K562 (cell line): ENCODE measurements at regions not wholly inside any gene's neighbourhood (a gene's known extent, or its start where the extent isn't known, plus 50 kb on each side); places are given as distances from the start of the nearest gene placed in this dataset.
A peak's percentile ranks its signal among the peaks of the same experiment; 100 is the strongest.

ENCODE experiments used
- ARID1B ChIP-seq: fragments of 450-650 bp; IDR thresholded peaks from 2 replicates; pipeline ENCODE4 v1.6.1; 2016; ENCODE audit warnings: antibody characterized with exemption, mild to moderate bottlenecking, inconsistent platforms
- CBFB ChIP-seq: sonication (generic); formaldehyde crosslinking; IDR thresholded peaks from 2 replicates; pipeline ENCODE4 v1.4.0; 2020; ENCODE audit warnings: mild to moderate bottlenecking, missing genetic modification reagents
- CHCHD3 ChIP-seq: fragments of 250-450 bp; sonication (Bioruptor Pico); IDR thresholded peaks from 2 replicates; pipeline ENCODE4 v2.1.2; 2022; ENCODE audit warnings: mild to moderate bottlenecking
- CREM ChIP-seq: IDR thresholded peaks from 2 replicates; pipeline ENCODE4 v1.6.1; 2014; ENCODE audit warnings: antibody characterized with exemption, low read depth
- DDX20 ChIP-seq: fragments of 450-650 bp; IDR thresholded peaks from 2 replicates; pipeline ENCODE4 v1.6.1; 2016; ENCODE audit warnings: missing genetic modification characterization, low read depth, mild to moderate bottlenecking, missing compliant biosample characterization, moderate library complexity
- ETV1 ChIP-seq: fragments of 450-650 bp; conservative IDR thresholded peaks from 2 replicates; pipeline ENCODE4 v1.6.1; 2016; ENCODE audit warnings: missing genetic modification characterization, control low read depth, low read depth, missing compliant biosample characterization
- HSF4 ChIP-seq: fragments of 250-450 bp; sonication (Bioruptor Pico); IDR thresholded peaks from 2 replicates; pipeline ENCODE4 v2.1.2; 2022; ENCODE audit warnings: mild to moderate bottlenecking, moderate library complexity, borderline replicate concordance
- ILK ChIP-seq: fragments of 450-650 bp; IDR thresholded peaks from 2 replicates; pipeline ENCODE4 v1.6.1; 2016; ENCODE audit warnings: missing genetic modification characterization, low read depth, mild to moderate bottlenecking, missing compliant biosample characterization, moderate library complexity, borderline replicate concordance
- KDM4B ChIP-seq, 2 experiments: fragments of 450-650 bp in 1 of 2; sonication (generic) in 1 of 2; IDR thresholded peaks; 2 replicates each; pipeline ENCODE4 v1.6.1; 2016 to 2017; ENCODE audit warnings: borderline replicate concordance in 2 of 2, antibody characterized with exemption in 1 of 2, low read depth in 1 of 2, mild to moderate bottlenecking in 1 of 2
- KDM5B ChIP-seq: fragments of 200-600 bp; sonication (generic); IDR thresholded peaks from 2 replicates; pipeline ENCODE4 v1.6.1; 2012; ENCODE audit warnings: low read depth, mild to moderate bottlenecking, moderate library complexity, low read length, control low read depth, inconsistent platforms; ENCODE audit not compliant: insufficient replicate concordance
- KLF1 ChIP-seq: fragments of 450-650 bp; IDR thresholded peaks from 2 replicates; pipeline ENCODE4 v1.6.1; 2016; ENCODE audit warnings: missing genetic modification characterization, missing compliant biosample characterization
- MIER1 ChIP-seq: fragments of 450-650 bp; IDR thresholded peaks from 2 replicates; pipeline ENCODE4 v1.6.1; 2016; ENCODE audit warnings: antibody characterized with exemption, mild to moderate bottlenecking, low read depth
- MTA3 ChIP-seq: fragments of 450-650 bp; formaldehyde crosslinking; IDR thresholded peaks from 2 replicates; pipeline ENCODE4 v1.6.1; 2017; ENCODE audit warnings: mild to moderate bottlenecking, borderline replicate concordance
- POLR2H ChIP-seq: IDR thresholded peaks from 2 replicates; pipeline ENCODE4 v1.6.1; 2016; ENCODE audit warnings: missing genetic modification characterization, low read depth, mild to moderate bottlenecking, control low read depth, missing compliant biosample characterization, moderate library complexity
- TAF1 ChIP-seq: IDR thresholded peaks from 2 replicates; pipeline ENCODE4 v1.6.1; 2011; ENCODE audit warnings: mild to moderate bottlenecking, low read length, moderate library complexity; ENCODE audit not compliant: insufficient read depth, control insufficient read depth, severe bottlenecking; ENCODE audit errors: extremely low read depth
- TAF9B ChIP-seq: fragments of 450-650 bp; IDR thresholded peaks from 2 replicates; pipeline ENCODE4 v1.6.1; 2018; ENCODE audit warnings: mild to moderate bottlenecking; ENCODE audit not compliant: partially characterized antibody
- TCF3 ChIP-seq: sonication (generic); formaldehyde crosslinking; IDR thresholded peaks from 2 replicates; pipeline ENCODE4 v1.4.0; 2020; ENCODE audit warnings: mild to moderate bottlenecking, missing genetic modification reagents
- ZFP30 ChIP-seq: fragments of 250-450 bp; sonication (Bioruptor Pico); IDR thresholded peaks from 2 replicates; pipeline ENCODE4 v1.8.0; 2022; ENCODE audit warnings: moderate library complexity, mild to moderate bottlenecking, inconsistent platforms, borderline replicate concordance
- ZNF354B ChIP-seq: fragments of 250-450 bp; sonication (Bioruptor Pico); IDR thresholded peaks from 2 replicates; pipeline ENCODE4 v1.4.0; 2020
- TF ChIP-seq, protein P1 (sequence below): conservative IDR thresholded peaks from 2 replicates; pipeline ENCODE4 v1.6.1; 2011; ENCODE audit warnings: low read depth, mild to moderate bottlenecking, low read length; ENCODE audit not compliant: control insufficient read depth
- TF ChIP-seq, protein P2 (sequence below): fragments of 200-800 bp; sonication (Bioruptor generic); IDR thresholded peaks from 2 replicates; pipeline ENCODE4 v1.6.1; 2017; ENCODE audit warnings: missing genetic modification characterization, missing compliant biosample characterization
- TF ChIP-seq, protein P3 (sequence below): IDR thresholded peaks from 2 replicates; pipeline ENCODE4 v1.6.1; 2011; ENCODE audit not compliant: insufficient read length; ENCODE audit errors: extremely low read depth
- TF ChIP-seq, protein P4 (sequence below): fragments of 250-450 bp; sonication (Bioruptor Pico); IDR thresholded peaks from 2 replicates; pipeline ENCODE4 v1.4.0; 2020; ENCODE audit warnings: mild to moderate bottlenecking

DNA sequence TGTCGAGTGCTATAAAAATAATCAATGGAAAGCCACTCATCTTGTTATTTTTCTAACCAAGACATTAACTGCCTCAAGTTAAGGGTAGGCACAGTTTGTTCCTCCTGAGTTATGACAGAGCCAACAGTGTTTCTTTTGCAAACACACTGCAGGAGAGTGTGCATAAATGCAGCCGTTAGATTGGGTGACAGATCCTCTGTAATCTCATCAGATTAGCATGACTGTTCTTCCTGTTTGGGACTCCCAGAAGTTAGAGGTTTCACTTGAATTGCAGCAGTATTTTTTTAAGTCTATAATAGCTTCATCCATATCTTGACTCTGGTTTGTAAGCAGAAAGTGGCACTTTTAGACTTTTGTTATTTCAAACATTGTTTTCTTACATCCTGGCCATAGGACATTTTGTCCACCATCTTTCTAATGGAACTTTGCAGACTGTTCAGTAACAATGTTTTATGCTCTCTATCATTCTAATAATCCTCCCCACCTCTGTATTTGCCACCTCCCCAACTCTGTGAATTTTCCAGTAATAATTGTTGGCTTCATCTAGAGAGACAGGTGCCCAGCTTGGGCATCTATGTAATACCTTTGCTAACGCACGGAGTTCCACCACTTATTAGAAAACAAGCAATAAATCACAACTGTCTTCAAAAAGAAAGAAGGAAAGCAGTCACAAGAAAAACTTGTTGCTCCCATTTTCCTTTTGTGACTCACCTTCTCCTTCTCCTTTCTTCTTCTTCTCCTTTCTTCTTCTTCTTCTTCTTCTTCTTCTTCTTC, 560.0 kb downstream of the ADCYAP1 start (continued):
- no peak for TF ChIP-seq TCF3 (CRISPR knock-in tag)
- no peak for TF ChIP-seq HSF4 (CRISPR knock-in tag)
- TF ChIP-seq POLR2H (tag), result peak; percentile 89
- TF ChIP-seq, protein P1, sequence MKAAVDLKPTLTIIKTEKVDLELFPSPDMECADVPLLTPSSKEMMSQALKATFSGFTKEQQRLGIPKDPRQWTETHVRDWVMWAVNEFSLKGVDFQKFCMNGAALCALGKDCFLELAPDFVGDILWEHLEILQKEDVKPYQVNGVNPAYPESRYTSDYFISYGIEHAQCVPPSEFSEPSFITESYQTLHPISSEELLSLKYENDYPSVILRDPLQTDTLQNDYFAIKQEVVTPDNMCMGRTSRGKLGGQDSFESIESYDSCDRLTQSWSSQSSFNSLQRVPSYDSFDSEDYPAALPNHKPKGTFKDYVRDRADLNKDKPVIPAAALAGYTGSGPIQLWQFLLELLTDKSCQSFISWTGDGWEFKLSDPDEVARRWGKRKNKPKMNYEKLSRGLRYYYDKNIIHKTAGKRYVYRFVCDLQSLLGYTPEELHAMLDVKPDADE, result no peak
- TF ChIP-seq ILK (tag), result no peak
- TF ChIP-seq MIER1, result no peak
- TF ChIP-seq KDM5B, result no peak
- TF ChIP-seq ZNF354B (CRISPR knock-in tag), result 0 out of 2 replicates have a peak, but pooled peaks have one; percentile 7
- TF ChIP-seq ETV1 (tag), result peak; percentile 89
- TF ChIP-seq MTA3, result no peak; the same call in 1 of the 2 replicates
- TF ChIP-seq, protein P2, sequence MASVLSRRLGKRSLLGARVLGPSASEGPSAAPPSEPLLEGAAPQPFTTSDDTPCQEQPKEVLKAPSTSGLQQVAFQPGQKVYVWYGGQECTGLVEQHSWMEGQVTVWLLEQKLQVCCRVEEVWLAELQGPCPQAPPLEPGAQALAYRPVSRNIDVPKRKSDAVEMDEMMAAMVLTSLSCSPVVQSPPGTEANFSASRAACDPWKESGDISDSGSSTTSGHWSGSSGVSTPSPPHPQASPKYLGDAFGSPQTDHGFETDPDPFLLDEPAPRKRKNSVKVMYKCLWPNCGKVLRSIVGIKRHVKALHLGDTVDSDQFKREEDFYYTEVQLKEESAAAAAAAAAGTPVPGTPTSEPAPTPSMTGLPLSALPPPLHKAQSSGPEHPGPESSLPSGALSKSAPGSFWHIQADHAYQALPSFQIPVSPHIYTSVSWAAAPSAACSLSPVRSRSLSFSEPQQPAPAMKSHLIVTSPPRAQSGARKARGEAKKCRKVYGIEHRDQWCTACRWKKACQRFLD, result 0 out of 2 replicates have a peak, but pooled peaks have one; percentile 47
- TF ChIP-seq ZFP30 (CRISPR knock-in tag), result no peak
- TF ChIP-seq DDX20, result no peak
- TF ChIP-seq CHCHD3 (CRISPR knock-in tag), result no peak
- no peak for TF ChIP-seq TAF9B
- no peak for TF ChIP-seq KDM4B (IDR thresholded peaks at IDR 0.05; ENCODE audit: borderline replicate concordance in 2 of 2, low read depth in 1 of 2)
- peak; percentile 72 for TF ChIP-seq CREM
- TF ChIP-seq, protein P3, sequence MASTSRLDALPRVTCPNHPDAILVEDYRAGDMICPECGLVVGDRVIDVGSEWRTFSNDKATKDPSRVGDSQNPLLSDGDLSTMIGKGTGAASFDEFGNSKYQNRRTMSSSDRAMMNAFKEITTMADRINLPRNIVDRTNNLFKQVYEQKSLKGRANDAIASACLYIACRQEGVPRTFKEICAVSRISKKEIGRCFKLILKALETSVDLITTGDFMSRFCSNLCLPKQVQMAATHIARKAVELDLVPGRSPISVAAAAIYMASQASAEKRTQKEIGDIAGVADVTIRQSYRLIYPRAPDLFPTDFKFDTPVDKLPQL, result no peak
- TF ChIP-seq CBFB (CRISPR knock-in tag), result no peak
- TF ChIP-seq, protein P4, sequence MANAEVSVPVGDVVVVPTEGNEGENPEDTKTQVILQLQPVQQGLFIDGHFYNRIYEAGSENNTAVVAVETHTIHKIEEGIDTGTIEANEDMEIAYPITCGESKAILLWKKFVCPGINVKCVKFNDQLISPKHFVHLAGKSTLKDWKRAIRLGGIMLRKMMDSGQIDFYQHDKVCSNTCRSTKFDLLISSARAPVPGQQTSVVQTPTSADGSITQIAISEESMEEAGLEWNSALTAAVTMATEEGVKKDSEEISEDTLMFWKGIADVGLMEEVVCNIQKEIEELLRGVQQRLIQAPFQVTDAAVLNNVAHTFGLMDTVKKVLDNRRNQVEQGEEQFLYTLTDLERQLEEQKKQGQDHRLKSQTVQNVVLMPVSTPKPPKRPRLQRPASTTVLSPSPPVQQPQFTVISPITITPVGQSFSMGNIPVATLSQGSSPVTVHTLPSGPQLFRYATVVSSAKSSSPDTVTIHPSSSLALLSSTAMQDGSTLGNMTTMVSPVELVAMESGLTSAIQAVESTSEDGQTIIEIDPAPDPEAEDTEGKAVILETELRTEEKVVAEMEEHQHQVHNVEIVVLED, result peak; percentile 4; the same call in 1 of the 2 replicates
- TF ChIP-seq KLF1, result no peak
- peak; percentile 64; the same call in 1 of the 2 replicates for TF ChIP-seq ARID1B
- TF ChIP-seq TAF1, result no peak
